IPS-NIHi11 (cell line): ENCODE measurements at regions not wholly inside any gene's neighbourhood (a gene's known extent, or its start where the extent isn't known, plus 50 kb on each side); places are given as distances from the start of the nearest gene placed in this dataset.

Source experiments
- DNase-seq: peaks from one replicate; pipeline ENCODE4 v3.0.0; 2012; ENCODE audit warnings: mixed read lengths, low spot score

DNA sequence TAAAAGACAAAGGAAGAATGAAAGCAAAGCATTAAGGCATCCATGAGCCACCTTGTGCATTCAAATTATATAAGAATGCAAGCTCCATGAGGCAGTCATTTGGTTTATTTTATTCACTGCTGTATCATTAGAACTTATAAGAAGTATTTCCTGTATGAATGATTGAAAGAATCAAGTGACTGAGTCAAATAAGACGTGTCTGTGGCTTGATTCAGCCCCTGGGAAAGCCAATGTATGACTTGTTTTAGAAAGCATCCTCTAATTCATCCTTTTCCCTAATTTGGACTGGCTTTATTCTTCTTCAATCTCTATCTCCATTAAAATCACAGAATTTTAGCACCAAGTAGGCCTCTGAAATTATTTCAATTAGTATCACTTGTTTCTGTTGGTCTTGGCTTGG, 461.1 kb downstream of the LPIN1 start:
- no peak for DNase-seq

DNA sequence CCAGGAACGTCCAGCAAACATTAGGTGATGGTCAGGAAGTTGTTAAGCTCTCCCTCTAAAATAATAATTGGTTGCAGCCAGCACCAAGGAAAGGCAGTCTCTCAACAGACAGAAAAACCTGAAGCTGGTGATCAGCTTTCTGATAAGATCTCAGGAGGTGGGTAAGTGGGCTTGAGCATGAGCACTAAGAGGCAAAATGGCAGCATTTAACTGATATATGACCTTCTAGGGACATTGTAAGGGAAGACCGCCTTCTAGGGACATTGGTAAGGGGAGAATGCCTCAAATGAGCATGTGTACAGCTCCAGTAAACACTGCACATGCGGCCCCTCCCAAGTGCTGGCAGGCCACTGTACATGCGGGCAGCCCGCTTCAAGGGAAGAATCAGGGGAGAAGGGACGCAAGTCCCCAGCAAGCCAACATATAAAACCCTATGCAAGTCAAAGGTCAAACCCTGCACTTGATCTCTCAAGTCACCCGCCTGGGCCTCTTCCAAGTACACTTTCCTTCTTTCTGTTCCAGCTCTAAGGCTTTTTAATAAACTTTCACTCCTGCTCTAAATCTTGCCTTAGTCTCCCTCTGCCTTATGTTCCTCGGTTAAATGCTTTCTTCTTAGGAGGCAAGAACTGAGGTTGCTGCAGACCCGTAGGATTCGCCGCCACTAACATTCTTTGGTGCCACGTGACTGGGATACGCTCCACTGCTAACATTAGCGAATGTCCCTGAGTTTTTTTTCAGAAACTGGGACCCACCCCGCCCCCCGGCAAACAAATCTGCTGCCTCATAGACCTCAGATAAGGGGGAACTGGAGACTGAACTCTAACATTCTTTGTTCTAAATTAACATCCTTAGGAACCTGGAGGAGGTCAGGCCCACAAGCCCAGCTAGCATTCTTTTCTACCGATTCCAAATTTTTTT, 463.8 kb downstream of the LPIN1 start:
- no peak for DNase-seq

DNA sequence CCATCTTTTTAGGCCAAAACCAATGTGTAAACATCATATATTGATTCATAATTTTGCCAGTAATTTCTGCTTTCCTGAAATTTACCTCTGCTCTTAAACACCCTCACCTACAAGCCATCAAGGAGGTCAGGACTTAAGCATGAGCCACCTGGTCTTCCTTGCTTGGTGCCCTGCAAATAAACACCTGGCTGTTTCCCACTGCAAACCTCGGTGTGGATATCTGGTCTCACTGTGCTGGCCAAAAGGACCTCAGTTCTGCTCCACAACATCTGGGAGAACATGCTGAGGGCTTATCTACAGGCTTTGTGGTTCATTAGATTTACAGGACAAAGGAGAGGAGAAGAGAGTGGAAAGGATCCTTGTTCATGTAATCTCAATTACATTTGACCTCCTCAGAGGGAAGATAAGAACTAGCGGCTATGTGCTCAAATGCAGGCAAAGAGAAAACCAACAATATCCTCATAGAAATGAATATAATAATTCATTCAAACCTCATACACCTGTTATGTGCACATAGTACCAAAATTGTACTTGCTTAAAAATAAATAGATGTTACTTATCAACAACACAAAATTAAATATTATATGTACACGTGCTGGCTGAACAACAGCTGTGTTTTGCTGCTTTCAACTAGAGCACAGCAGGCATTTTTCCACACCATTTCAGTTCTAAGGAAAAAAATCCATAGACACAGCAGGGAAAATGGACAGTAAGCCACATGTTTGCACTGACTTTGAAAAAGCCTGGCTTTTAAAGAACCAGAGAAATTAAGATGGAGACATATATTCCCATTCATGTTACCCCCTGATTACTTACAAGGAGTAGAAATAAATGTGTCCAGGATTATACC, 465.1 kb downstream of the LPIN1 start:
- no peak for DNase-seq

DNA sequence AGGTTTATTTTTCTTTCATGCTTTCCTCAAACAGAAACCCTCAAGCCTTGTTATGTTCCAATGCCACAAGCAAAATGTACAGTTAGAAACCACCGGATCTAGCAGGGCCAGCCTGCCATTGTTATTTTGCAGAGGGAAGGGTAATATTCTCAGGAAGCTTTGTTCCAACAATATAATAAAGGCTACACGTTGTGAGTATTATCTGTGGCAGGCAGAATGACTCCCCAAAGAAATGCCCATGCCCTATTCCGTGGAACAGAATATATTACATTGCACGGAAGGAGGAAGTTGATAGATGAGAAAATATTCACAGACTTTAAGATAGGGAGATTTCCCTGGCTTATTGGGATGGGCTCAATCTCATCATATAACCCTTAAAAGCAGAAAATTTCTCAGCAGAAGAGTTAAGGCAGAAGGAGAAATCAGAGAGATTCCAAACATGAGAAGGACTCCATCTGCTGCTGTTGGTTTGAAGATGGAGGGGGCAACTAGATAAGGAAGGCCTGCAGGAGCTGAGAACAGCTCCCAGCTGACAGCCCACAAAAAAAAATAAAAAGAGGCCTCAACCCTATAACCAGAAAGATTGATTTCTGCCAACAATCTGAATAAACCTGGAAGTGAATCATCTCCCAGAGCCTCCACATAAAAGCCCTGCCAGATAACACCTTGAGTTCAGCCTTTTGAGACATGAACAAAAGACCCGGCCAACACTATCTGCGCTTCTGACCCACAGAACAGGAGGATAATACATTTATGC, 466.6 kb downstream of the LPIN1 start:
- no peak for DNase-seq

DNA sequence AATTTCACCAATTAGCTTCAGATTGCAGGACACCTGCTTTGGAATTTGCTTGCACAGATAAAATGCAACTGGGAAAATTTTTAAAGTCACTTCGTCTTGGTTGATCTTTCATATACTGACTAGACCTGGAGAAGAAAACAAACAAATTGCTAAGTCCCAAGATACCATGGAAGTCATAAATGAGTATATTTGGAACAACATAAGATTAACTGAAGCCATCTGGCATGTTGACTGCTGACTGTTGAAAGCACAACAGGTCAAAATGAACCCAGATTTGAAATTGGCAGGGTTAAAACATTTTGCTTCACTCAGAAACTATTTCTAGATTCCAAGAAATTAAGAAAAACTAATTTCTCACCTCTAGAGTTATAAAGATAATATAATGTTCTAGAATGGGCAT, 470.7 kb downstream of the LPIN1 start:
- DNase-seq: no peak

DNA sequence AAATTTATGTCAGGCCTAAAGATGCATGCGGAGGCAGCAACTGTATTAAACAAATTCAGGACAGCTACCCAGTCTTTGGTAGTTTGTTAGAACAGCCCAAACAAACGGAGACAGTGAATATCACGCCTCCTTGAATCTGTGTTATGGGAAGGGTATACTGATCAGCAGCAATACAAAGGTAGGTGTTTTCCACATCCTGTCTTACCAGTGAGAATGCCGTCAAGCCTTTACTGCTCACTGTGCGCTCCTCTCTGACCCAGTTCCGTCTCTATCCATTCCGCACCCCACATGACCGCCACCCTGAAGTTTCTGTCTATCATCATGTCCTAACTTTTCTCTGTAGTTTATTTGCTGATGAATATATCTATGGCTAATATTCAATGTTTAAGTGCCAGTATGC, 473.3 kb downstream of the LPIN1 start:
- no peak for DNase-seq

DNA sequence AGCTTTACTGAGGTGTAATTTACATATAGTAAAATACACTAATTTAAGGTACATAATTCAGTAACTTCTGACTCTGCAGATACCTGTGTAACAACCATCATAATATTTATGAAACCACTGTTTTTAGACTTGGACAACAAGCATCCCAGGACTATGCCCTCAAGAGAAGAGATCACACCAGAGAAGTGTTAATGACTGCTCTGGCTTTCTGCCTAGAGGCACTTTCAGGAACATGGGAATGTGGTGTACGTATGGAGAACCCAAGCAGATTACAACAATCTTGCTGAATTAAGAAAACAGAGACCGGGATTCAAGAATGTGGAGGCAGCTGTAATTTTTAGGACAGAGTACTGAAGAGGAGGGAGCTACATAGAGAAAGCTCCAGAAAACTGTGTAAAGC, 475.2 kb downstream of the LPIN1 start:
- no peak for DNase-seq

DNA sequence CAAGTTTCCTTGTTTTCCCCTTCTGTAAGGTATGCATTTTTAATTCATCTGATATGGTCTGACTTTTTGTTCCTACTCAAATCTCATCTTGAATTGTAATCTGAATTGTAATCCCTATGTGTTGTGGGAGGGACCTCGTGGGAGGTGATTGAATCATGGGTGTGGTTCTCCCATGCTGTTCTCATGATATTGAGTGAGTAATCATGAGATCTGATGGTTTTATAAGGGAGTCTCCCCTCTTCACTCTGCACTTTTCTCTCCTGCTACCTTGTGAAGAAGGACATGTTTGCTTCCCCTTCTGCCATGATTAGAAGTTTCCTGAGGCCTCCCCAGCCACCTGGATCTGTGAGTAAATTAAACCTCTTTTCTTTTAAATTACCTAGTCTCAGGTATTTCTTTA, 476.1 kb downstream of the LPIN1 start:
- no peak for DNase-seq

DNA sequence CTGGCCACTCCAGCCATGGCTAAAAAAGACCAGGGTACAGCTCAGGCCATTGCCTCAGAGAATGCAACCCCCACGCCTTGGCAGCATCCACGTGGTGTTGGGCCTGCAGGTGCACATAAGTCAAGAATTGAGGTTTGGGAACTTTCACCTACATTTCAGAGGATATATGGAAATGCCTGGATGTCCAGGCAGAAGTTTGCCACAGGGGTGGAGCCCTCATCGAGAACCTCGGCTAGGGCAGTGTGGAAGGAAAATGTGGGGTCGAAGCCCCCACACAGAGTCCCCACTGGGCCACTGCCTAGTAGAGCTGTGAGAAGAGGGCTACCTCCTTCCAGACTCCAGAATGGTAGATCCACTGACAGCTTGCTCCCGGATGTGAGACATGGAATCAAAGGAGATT, 477.3 kb downstream of the LPIN1 start:
- no peak for DNase-seq

DNA sequence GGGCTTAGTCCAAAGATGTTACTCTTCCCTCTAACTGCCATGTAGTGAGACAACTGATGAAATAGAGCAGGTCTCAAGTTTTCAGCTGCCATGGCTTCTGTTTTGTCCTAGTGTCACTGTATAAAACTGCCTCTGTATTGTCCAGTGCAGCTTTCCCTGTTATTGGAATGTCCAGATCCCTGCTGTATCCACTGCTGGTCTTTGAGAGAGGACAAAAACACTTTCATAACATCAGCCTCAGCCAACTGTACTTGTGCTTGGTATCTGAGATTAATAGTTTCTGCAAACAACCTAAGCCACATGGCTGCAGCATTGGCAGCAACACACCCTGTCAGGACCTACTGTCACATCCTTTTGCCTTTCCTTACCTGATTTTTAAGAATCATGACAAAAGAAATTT, 480.2 kb downstream of the LPIN1 start:
- no peak for DNase-seq

DNA sequence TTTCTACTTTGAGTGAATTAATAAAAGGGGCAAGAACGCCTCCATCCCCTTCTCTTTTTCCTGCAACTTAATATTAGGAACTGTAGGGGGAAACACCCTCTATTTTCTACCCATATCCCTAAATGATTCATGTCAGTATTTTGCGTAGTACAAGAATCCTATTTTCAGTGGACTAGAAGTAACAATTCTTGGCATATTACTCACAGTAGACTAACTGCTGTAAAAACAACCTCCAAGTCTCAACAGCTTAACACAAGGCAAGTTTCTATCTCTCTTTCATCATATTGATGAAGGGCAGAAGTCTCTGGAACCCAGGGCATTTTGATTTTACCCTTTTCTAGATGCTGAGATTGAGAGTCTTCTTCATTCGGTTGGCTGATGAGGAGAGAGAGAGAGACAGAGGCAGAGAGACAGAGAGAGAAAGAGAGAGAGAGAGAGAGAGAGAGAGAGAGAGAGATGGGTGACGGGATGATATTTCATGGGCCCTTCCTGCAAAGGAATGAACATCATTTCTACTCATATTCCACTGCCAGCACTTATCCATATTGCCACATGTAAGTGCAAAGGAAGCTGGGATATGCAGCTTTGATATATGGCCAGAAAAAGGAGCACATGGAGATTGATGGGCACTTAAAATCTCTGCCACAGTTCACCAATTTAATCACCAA, 481.6 kb downstream of the LPIN1 start:
- no peak for DNase-seq

DNA sequence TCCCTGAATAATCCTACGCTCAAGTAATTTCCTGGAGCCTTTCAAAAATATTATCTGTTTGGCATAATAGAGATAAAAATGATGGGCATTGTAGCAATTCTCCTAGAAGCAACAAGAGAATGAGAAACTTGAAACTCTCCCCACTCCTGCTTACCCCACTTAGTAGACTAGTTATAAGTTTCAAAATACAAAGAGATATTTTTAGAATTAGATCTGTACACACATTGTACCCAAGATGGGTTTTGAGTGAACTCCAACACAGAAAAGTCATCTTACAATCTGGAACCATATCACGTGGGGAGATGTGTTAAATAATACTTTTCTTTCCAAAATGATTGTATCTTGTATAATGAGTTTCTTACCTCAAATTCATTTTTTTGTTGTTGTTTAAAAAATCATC, 484.9 kb downstream of the LPIN1 start:
- DNase-seq: no peak

DNA sequence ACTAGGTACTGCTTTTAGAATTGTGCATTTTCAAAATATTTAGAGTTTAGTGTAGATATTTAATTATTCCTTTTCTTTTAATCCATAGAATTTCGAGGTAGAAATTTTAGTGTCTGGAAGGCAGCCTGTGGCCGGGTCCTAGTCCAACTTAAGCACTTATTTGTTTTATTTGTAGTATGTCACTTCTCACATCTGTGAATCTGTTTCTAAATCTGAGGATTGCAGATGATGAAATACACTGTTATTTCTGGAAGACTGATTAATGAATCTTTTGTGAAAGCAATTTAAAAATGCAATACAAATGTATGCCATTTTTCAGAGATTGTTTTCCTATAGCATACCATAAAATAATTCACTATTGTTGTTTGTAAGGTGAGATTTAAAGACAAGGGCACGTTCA, 483.9 kb upstream of the TRIB2 start:
- no peak for DNase-seq

DNA sequence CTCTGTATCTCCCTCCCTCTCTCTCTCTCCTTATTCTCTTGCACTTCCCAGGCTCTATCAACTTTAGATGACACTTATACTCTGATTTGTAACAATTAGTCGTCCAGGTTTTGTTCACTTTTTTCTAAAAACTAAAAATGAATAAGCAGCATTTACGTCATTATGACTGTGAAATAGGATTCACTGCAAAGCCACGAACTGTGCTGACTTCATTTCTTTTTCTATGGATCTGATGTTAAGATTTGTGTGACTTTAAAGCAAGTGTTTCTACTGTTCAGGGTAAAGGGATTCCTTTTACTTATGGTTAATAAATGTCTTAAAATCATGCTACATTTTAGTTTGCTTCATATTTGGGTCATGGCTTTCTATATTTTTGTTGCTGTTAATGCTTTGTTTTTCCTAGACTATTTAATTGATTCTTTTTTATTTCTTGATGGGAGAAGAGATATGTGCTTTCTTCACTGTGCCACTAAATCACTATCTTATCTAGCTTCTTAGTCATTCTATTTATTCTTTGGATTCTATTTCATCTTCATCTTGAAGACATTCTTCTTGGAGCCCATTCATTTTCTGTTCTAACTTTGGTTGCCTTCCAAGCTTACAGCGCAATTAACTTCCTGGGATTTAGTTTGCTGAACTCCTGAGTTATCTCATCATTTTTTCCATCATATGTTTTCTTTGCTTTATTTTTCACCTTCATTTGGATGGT, 480.4 kb upstream of the TRIB2 start:
- no peak for DNase-seq

DNA sequence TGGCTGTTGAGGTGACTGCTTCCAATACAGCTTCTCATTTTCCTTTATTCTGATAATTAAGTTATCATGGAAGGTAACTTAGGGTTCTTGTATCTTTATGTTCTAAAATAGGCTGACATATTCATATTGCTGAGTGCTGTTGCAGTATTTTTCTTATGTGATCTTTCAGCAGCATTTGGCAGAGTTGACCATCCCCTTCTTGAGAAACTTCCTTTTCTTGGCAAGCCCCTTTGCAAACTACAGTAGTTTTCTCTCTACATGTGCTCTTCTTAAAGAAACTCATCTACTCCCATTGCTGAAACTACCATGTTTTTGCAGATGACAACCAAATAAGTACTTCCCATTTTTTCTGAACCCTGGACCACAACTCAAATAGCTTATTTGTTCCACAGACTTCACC, 476.5 kb upstream of the TRIB2 start:
- no peak for DNase-seq

DNA sequence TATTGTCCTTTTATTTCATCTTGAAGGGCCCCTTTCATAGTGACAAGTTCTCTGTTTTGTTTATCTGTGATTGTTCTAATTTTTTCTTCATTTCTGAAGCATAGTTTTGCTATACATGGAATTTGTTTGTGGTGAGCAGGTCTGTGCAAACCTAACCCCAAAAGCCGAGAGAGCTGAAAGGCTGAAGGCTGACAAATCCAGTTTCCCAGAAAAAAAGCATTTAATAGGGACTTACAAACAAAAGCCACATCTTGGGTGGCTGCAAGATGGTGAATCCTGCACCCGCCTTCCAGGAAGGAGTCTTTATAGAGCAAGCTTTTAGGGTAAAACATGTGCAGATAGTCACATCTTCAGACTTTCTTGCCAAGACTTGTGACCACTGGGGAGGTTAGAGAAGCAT, 473.4 kb upstream of the TRIB2 start:
- DNase-seq: no peak

DNA sequence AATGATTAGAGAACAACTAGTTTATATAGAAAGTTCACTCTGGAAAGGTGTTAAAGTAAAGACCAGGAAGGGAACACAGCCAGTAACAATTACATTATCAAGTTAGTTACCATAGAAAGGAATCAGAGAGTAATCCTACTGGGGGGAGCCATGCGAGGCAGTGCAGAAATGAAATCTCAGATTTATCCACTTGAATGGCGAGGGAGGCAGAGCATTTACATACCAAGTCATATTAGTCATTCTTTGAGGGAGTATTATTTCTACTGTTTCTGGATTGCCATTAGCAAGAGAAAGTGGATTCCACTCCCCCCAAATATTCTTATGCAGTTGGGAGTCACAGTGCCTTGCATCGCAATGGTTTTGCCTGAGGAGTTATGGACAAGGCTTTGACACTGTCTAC, 472.7 kb upstream of the TRIB2 start:
- DNase-seq: no peak

DNA sequence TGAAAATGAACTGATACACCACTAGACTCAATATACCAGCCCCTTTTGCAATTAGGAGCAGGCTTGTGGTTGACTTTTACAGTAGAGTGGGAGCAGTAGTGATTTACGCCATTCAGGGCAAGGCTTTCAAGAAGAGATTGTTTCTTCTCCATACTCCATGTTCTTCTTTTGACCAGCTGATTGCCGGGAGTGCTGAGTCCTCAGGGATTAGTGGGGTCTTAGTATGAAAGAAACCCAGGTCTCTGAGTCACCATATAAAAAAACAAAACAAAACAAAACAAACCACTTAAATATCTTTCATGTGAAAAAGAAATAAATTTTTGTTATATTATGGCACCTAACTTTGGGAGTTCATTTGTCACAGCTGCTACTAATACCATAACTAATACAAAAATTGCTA, 465.6 kb upstream of the TRIB2 start:
- no peak for DNase-seq

DNA sequence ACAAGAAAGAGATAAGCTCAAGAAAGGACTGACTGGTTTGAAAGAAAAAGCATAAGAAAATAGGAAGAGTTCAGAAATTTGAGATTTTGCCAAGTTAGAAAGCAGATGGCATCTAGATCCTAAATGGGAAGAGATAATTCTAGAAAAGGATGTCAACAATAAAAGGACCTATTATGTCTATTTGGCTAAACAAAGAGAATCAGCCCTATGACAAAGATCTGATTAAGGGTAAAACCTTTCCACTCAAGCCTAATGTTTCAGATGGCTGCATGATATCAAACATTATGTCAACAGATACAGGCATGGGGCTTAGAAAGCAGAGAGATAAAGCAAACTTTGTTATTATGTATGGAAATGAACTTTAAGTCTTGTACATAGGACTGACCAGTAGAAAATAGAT, 465.0 kb upstream of the TRIB2 start:
- DNase-seq: no peak

DNA sequence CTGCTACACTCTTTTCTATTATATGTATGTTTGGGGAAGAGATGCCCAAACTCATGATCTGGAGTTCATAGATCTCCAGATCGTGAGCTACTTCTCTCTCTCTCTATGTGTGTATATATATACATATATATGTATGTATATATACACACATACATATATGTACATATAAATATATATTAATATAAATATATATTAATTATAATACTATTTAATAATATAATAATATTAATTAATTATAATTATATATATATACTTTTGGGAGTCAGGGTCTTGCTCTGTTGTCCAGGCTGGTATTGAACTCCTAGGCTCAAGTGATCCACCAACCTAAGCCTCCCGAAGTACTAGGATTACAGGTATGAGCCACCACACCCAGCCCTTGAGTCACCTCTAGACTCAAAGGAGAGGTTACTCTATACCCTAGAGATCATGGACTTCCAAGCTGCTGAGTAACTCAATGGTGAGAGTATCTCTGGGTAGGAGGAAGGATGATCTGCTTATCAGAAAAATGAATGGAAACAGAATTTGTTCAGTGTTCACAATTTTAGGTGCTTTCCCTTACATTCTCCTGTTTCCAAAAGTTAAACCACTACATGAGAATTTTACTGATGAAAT, 463.5 kb upstream of the TRIB2 start:
- no peak for DNase-seq

DNA sequence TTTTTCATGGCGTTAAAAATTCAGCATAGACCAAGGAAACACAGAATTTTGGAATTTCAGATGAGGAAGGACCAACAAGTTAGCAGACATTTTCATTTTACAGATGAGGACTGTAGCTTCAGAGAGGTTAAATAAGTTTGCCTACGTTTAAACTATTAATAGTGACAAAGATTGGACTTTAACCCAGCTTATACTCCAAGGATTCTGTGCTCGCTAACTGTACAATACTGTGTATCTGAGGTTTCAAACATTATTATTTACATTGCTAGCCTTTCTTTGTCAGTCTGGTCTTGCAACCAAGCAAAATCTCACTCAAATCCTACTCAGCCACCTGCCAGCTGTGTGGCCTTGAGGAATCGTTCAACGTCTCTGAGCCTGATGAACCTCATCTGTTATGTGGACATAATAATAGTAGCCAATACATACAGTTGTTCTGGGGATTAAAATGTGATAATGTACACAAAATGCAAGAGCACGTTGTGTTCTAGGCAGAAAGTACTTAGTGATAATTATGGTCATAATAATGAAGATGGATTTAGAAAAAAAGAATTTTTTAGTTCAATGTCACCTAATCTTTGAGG, 462.4 kb upstream of the TRIB2 start:
- no peak for DNase-seq
